Caco-2 (cell line): ENCODE measurements at regions not wholly inside any gene's neighbourhood (a gene's known extent, or its start where the extent isn't known, plus 50 kb on each side); places are given as distances from the start of the nearest gene placed in this dataset.

Source experiments
- BruUV-seq: library from RNA; stranded (reverse); fragments of 400-500 nt; replicated peaks from 2 replicates; lab custom pipeline; 2021; lab: Mats Ljungman, UMichigan
- CTCF ChIA-PET: fragments of 300-600 bp; sonication (Branson Sonifier 250); formaldehyde crosslinking; loops from one replicate; lab custom pipeline; 2022; ENCODE audit warnings: antibody characterized with exemption; lab: Charles Lee
- POLR2A ChIA-PET: fragments of 300-600 bp; sonication (Branson Sonifier 250); formaldehyde crosslinking; loops from one replicate; lab custom pipeline; 2022; ENCODE audit warnings: antibody characterized with exemption; lab: Charles Lee
- DNase-seq, 2 experiments: peaks; one replicate each; pipeline versions ENCODE4 v3.0.0 to v3.0.0-alpha.2; 2020 to 2022
- H3K27me3 ChIP-seq: replicated peaks from 2 replicates; pipeline ENCODE4 v1.6.0; 2011; ENCODE audit warnings: low read length; ENCODE audit not compliant: control insufficient read depth, insufficient read depth
- H3K36me3 ChIP-seq: 2 replicates; pipeline ENCODE4 v1.5.1; 2011; ENCODE audit warnings: low read length; ENCODE audit not compliant: control insufficient read depth, insufficient read depth
- H3K4me1 ChIP-seq: fragments of 250-450 bp; sonication (Bioruptor Pico); 2 replicates; pipeline ENCODE4 v1.5.1; 2020; ENCODE audit warnings: mild to moderate bottlenecking
- H3K4me3 ChIP-seq: 2 replicates; pipeline ENCODE4 v1.5.1; 2011; ENCODE audit warnings: low read depth, mild to moderate bottlenecking, control low read depth, low read length
- H3K9me3 ChIP-seq: fragments of 250-450 bp; sonication (Bioruptor Pico); 2 replicates; pipeline ENCODE4 v1.5.1; 2020; ENCODE audit warnings: mild to moderate bottlenecking, moderate library complexity
- H3K27ac Mint-ChIP-seq: one replicate; pipeline ENCODE4 v1.8.0; 2022; ENCODE audit warnings: mixed read lengths; ENCODE audit not compliant: unreplicated experiment
- H3K27me3 Mint-ChIP-seq: one replicate; pipeline ENCODE4 v1.8.0; 2022; ENCODE audit warnings: mixed read lengths; ENCODE audit not compliant: insufficient read depth, unreplicated experiment
- H3K36me3 Mint-ChIP-seq: one replicate; pipeline ENCODE4 v1.8.0; 2022; ENCODE audit warnings: mild to moderate bottlenecking, mixed read lengths; ENCODE audit not compliant: insufficient read depth, unreplicated experiment
- H3K4me1 Mint-ChIP-seq: one replicate; pipeline ENCODE4 v1.8.0; 2022; ENCODE audit warnings: low read depth, mixed read lengths; ENCODE audit not compliant: unreplicated experiment
- H3K4me3 Mint-ChIP-seq: one replicate; pipeline ENCODE4 v1.8.0; 2022; ENCODE audit warnings: mild to moderate bottlenecking, moderate library complexity, mixed read lengths; ENCODE audit not compliant: unreplicated experiment
- H3K9me3 Mint-ChIP-seq: one replicate; pipeline ENCODE4 v1.8.0; 2022; ENCODE audit warnings: mixed read lengths; ENCODE audit not compliant: unreplicated experiment
- intact Hi-C: fragments of 100-400 bp; cut with micrococcal nuclease; formaldehyde crosslinking; loops from one replicate; pipeline ENCODE4 v1.10.0; 2022; ENCODE audit not compliant: unreplicated experiment
- TF ChIP-seq, protein P1 (sequence below), 2 experiments: fragments of 200-600 bp in 1 of 2; IDR thresholded peaks; 1 replicate in 1 of 2; 2 replicates in 1 of 2; pipeline versions ENCODE4 v1.5.1 to v1.8.0; 2011 to 2022; ENCODE audit warnings: antibody characterized with exemption in 1 of 2, control low read depth in 1 of 2, inconsistent platforms in 1 of 2, low read depth in 1 of 2, low read length in 1 of 2, mild to moderate bottlenecking in 1 of 2, moderate library complexity in 1 of 2; ENCODE audit not compliant: insufficient read depth in 1 of 2, severe bottlenecking in 1 of 2, unreplicated experiment in 1 of 2

DNA sequence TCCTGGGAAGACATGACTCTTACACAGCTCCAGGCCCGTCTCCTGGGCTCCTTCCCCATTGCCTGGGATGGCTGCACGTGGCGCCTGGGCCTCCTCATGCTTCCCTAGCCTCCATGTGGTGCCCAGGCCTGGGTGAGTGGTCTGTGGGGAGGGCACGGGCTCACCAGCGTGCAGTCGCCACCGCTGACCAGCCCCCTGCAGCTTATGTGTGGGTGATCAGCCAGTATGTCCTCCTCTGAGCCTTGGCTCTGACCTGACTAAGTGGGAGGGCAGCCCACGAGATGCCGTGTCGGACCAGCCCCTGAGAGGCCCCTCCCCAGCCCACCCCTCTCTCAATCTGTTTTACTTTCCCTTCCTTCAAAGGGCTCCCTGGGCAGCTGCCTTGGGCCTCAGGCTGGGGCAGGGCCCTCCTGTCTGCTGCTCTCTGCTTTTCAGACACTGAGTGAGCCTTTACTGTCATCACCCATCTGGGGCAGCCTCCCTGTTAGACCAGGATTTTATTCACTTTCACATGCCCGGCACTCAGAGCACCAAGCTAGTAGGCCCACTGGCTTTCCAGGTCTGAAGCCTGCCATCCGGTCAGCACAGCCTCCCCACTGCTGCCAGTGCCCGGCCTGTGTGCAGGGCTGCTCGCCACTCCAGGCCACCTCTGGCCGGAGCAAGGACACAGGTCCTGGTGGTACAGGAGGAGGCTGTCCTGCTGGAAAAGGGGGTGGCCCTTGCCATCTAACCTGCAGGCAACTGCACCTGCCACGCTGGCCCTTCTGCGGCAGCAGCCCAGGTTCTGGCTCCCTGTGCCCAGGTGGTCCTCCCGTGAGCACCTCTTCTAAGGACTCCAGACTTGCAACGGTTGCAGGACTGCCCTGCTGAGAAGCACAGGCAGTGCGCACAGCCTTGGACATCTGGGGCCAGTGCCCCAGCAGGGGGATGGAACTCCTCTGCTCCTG, 84.9 kb upstream of the HPCAL1 start:
- no peaks in the 10 kb centered on the region for H3K27me3 ChIP-seq
- H3K4me1 ChIP-seq: no peaks in the 10 kb centered on the region; the same call in 1 of the 2 replicates
- H3K4me3 Mint-ChIP-seq: no peak overlapping the region
- DNase-seq: no peak
- no peak overlapping the region for H3K27ac Mint-ChIP-seq
- ChIA-PET POLR2A (interaction anchor here (0.7 kb wide), 1 partner anchor 14 kb away, joined by 3 read pairs; no protein-coding TSS in a partner anchor), CTCF (no interaction called here)
- intact Hi-C loops: no loop called here
- no TSS peak for BruUV-seq
- peaks cover 6% of the 10 kb centered on the region for H3K36me3 Mint-ChIP-seq
- no peaks in the 10 kb centered on the region for H3K27me3 Mint-ChIP-seq
- H3K9me3 Mint-ChIP-seq: no peaks in the 10 kb centered on the region
- H3K4me3 ChIP-seq: no peak overlapping the region
- no peaks in the 10 kb centered on the region for H3K36me3 ChIP-seq
- no peaks in the 10 kb centered on the region for H3K9me3 ChIP-seq
- peaks cover 15% of the 10 kb centered on the region for H3K4me1 Mint-ChIP-seq
- TF ChIP-seq, protein P1, sequence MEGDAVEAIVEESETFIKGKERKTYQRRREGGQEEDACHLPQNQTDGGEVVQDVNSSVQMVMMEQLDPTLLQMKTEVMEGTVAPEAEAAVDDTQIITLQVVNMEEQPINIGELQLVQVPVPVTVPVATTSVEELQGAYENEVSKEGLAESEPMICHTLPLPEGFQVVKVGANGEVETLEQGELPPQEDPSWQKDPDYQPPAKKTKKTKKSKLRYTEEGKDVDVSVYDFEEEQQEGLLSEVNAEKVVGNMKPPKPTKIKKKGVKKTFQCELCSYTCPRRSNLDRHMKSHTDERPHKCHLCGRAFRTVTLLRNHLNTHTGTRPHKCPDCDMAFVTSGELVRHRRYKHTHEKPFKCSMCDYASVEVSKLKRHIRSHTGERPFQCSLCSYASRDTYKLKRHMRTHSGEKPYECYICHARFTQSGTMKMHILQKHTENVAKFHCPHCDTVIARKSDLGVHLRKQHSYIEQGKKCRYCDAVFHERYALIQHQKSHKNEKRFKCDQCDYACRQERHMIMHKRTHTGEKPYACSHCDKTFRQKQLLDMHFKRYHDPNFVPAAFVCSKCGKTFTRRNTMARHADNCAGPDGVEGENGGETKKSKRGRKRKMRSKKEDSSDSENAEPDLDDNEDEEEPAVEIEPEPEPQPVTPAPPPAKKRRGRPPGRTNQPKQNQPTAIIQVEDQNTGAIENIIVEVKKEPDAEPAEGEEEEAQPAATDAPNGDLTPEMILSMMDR (IDR thresholded peaks at IDR 0.05; ENCODE audit: insufficient read depth in 1 of 2, low read depth in 1 of 2, low read length in 1 of 2, severe bottlenecking in 1 of 2, unreplicated experiment in 1 of 2): no peak

DNA sequence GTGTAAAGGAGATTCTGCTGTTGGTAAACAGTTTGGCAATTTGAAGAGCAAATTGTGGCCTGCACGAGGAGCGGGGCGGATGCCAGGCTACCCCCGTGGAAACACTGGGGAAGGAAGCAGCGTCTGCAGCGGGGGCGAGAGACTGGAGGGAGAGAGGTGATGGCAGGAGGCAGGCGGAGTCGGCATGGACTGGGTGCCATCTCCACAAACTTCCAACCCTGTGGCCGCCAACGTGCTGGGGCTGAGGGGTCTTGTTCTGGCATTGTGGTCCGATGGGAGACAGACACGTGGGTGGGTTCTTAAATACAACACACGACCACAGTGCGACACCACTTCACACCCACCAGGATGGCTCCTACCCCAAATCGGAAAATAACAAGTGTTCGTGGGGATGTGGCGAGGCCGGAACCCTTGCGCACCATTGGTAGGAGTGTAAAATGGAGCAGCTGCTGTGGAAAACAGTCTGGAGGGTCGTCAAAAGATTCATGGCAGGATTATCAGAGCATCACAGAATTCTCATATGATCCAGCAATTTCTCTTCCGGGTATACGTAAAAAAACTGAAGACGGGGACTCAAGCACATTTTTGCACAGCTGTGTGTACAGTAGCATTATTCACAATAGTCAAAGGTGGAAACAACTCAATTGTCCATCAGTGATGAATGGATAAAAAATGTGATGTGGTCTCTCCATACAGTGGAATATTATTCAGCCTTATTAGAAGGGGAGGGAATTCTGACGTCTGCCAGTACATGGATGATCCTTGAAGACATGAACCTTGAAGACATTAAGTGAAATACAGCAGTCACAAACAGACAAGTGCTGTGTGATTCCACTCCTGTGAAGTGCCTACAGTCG, 82.4 kb upstream of the HPCAL1 start:
- CTCF ChIA-PET: no interaction called here

More for the DNA sequence above, 82.4 kb upstream of the HPCAL1 start:
- DNase-seq: no peak
- Mint-ChIP-seq H3K27ac (no peak overlapping the region), H3K4me1 (peaks cover 21% of the 10 kb centered on the region), H3K36me3 (no peaks in the 10 kb centered on the region), H3K9me3 (no peaks in the 10 kb centered on the region), H3K27me3 (no peaks in the 10 kb centered on the region), H3K4me3 (no peak overlapping the region)
- POLR2A ChIA-PET: no interaction called here
- BruUV-seq: no TSS peak
- intact Hi-C loops: loop anchor here (10.0 kb wide), 2 partner anchors 55 to 145 kb away; no protein-coding TSS in a partner anchor
- Histone ChIP-seq H3K4me3 (no peak overlapping the region), H3K9me3 (no peaks in the 10 kb centered on the region), H3K36me3 (no peaks in the 10 kb centered on the region), H3K27me3 (no peaks in the 10 kb centered on the region), H3K4me1 (peaks cover 10% of the 10 kb centered on the region)
- TF ChIP-seq, protein P1 (IDR thresholded peaks at IDR 0.05; ENCODE audit: insufficient read depth in 1 of 2, low read depth in 1 of 2, low read length in 1 of 2, severe bottlenecking in 1 of 2, unreplicated experiment in 1 of 2): no peak
